ENCODE measurements at regions not wholly inside any gene's neighbourhood (a gene's known extent, or its start where the extent isn't known, plus 50 kb on each side); places are given as distances from the start of the nearest gene placed in this dataset.

- no peak for TF ChIP-seq U2AF2 (optimal IDR thresholded peaks at IDR 0.05; ENCODE audit: low read depth, low read length)
- TF ChIP-seq FOXA3 (CRISPR knock-in tag; conservative IDR thresholded peaks at IDR 0.05 in 1 of 2, IDR thresholded peaks at IDR 0.05 in 1 of 2), result no peak
- TF ChIP-seq, protein P1, sequence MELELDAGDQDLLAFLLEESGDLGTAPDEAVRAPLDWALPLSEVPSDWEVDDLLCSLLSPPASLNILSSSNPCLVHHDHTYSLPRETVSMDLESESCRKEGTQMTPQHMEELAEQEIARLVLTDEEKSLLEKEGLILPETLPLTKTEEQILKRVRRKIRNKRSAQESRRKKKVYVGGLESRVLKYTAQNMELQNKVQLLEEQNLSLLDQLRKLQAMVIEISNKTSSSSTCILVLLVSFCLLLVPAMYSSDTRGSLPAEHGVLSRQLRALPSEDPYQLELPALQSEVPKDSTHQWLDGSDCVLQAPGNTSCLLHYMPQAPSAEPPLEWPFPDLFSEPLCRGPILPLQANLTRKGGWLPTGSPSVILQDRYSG (tag; conservative IDR thresholded peaks at IDR 0.05; ENCODE audit: low read depth), result no peak
- no peak for TF ChIP-seq RBBP5 (IDR thresholded peaks at IDR 0.05; ENCODE audit: borderline replicate concordance, insufficient read depth, low read length, poor library complexity, severe bottlenecking)
- no peak for TF ChIP-seq HDAC8 (tag; IDR thresholded peaks at IDR 0.05)
- no peak for TF ChIP-seq ZNF282 (CRISPR knock-in tag; IDR thresholded peaks at IDR 0.05)
- TF ChIP-seq, protein P2, sequence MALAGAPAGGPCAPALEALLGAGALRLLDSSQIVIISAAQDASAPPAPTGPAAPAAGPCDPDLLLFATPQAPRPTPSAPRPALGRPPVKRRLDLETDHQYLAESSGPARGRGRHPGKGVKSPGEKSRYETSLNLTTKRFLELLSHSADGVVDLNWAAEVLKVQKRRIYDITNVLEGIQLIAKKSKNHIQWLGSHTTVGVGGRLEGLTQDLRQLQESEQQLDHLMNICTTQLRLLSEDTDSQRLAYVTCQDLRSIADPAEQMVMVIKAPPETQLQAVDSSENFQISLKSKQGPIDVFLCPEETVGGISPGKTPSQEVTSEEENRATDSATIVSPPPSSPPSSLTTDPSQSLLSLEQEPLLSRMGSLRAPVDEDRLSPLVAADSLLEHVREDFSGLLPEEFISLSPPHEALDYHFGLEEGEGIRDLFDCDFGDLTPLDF (CRISPR knock-in tag; IDR thresholded peaks at IDR 0.05), result no peak
- no peak for TF ChIP-seq FIP1L1 (IDR thresholded peaks at IDR 0.05; ENCODE audit: low read depth, low read length, poor library complexity, severe bottlenecking)
- TF ChIP-seq SIX5 (IDR thresholded peaks at IDR 0.05; ENCODE audit: borderline replicate concordance in 1 of 2, insufficient read depth in 1 of 2, low read depth in 1 of 2, low read length in 2 of 2), result no peak
- ChIA-PET CTCF (ENCODE audit: low intra/inter-chr PET ratio) (no interaction called here), POLR2A (no interaction called here)
- no peaks in the 10 kb centered on the region for H3K79me2 ChIP-seq (ENCODE audit: control insufficient read depth, insufficient read depth, low read length)
- no peak overlapping the region for H3K9ac ChIP-seq (ENCODE audit: insufficient read depth in 1 of 2, low read depth in 2 of 2, low read length in 2 of 2)
- no peak overlapping the region for H3K4me2 ChIP-seq (ENCODE audit: insufficient read depth, low read length)
- in situ Hi-C loops (cut with MboI), result no loop called here
- no peak overlapping the region for H3K4me3 ChIP-seq
- no peaks in the 10 kb centered on the region for H3K36me3 ChIP-seq (ENCODE audit: control insufficient read depth, insufficient read depth, low read length)
- ATAC-seq (no peak), DNase-seq (ENCODE audit: extremely low read depth in 1 of 4, low spot score in 3 of 4) (no peak), FAIRE-seq (no peak)
- no peaks in the 10 kb centered on the region for H4K20me1 ChIP-seq (replicated peaks; ENCODE audit: control insufficient read depth, insufficient read depth, low read length)
- no peaks in the 10 kb centered on the region for H3K9me3 ChIP-seq (replicated peaks; ENCODE audit: control insufficient read depth, insufficient read depth, low read depth, low read length)
- no peaks in the 10 kb centered on the region for H3K27me3 ChIP-seq (ENCODE audit: control insufficient read depth in 2 of 2, insufficient read depth in 2 of 2, low read length in 2 of 2)
- 74% methylated on average over 9 of the region's 9 CpGs for WGBS (ENCODE audit: insufficient coverage, low coverage, missing lambda C conversion rate)
- intact Hi-C loops (cut with micrococcal nuclease), result no loop called here
- BruUV-seq (replicated peaks), result no TSS peak
- no peaks in the 10 kb centered on the region for H3K9me1 ChIP-seq (ENCODE audit: control insufficient read depth, insufficient read depth, low read length)
- peaks cover 7 to 15% of the 10 kb centered on the region in 2 experiments for H3K4me1 ChIP-seq (replicated peaks in 1 of 2; ENCODE audit: control insufficient read depth in 2 of 2, insufficient read depth in 2 of 2, low read length in 2 of 2)
- peak overlapping the region; percentile 36 for H2AFZ ChIP-seq (ENCODE audit: low read depth, low read length)
- no peak overlapping the region for H3K27ac ChIP-seq (ENCODE audit: extremely low read depth, low read depth, low read length)
Measured at GRCh38 chr3:187520027-187520945, 149.9 kb downstream of the SST start.

All from K562 (cell line).